HFF-Myc (cell line): ENCODE measurements at regions not wholly inside any gene's neighbourhood (a gene's known extent, or its start where the extent isn't known, plus 50 kb on each side); places are given as distances from the start of the nearest gene placed in this dataset.

Source experiments
- DNase-seq: peaks from one replicate; pipeline ENCODE4 v3.0.0-alpha.2; 2011; ENCODE audit warnings: low read depth; ENCODE audit errors: extremely low read depth
- H3K4me3 ChIP-seq: replicated peaks from 2 replicates; pipeline ENCODE4 v1.5.1; 2011; ENCODE audit warnings: low read depth, mild to moderate bottlenecking, control low read depth, low read length
- CTCF ChIP-seq: IDR thresholded peaks from 2 replicates; pipeline ENCODE4 v1.5.1; 2012; ENCODE audit warnings: mild to moderate bottlenecking, low read depth, low read length, control low read depth; ENCODE audit errors: missing control alignments

GRCh38 chr4:100789991-100790390 lies 272.2 kb upstream of the EMCN start:
- TF ChIP-seq CTCF: no peak
- H3K4me3 ChIP-seq: no peak overlapping the region
- DNase-seq: no peak

- TF ChIP-seq CTCF: no peak
- no peak for DNase-seq
- H3K4me3 ChIP-seq: no peak overlapping the region
Observed at GRCh38 chr4:100786481-100786880, 268.7 kb upstream of the EMCN start.

- H3K4me3 ChIP-seq: no peak overlapping the region
- no peak for DNase-seq
- TF ChIP-seq CTCF: no peak
Observed at GRCh38 chr4:100782356-100782755, 264.5 kb upstream of the EMCN start.

GRCh38 chr4:100781435-100781834 lies 263.6 kb upstream of the EMCN start:
- TF ChIP-seq CTCF: no peak
- no peak for DNase-seq
- no peak overlapping the region for H3K4me3 ChIP-seq

- DNase-seq: no peak
- no peak for TF ChIP-seq CTCF
- H3K4me3 ChIP-seq: no peak overlapping the region
Observed at GRCh38 chr4:100780126-100780525, 262.3 kb upstream of the EMCN start.

GRCh38 chr4:100778431-100778830 lies 260.6 kb upstream of the EMCN start:
- H3K4me3 ChIP-seq: no peak overlapping the region
- DNase-seq: no peak
- TF ChIP-seq CTCF: no peak

- no peak for TF ChIP-seq CTCF
- H3K4me3 ChIP-seq: no peak overlapping the region
- DNase-seq: no peak
Observed at GRCh38 chr4:100762738-100763137, 244.9 kb upstream of the EMCN start.
